HCT116 (cell line): ENCODE measurements at regions not wholly inside any gene's neighbourhood (a gene's known extent, or its start where the extent isn't known, plus 50 kb on each side); places are given as distances from the start of the nearest gene placed in this dataset.

Experiments
- ATAC-seq: fragments of 200-7000 bp; cut with Tn5 transposase; 2 replicates; pipeline ENCODE4 v1.9.1; 2020; ENCODE audit warnings: mild to moderate bottlenecking, moderate library complexity
- BruUV-seq: library from RNA; stranded (reverse); fragments of 400-500 nt; replicated peaks from 2 replicates; lab custom pipeline; 2021; lab: Mats Ljungman, UMichigan
- CTCF ChIA-PET: fragments of 300-600 bp; sonication (Branson Sonifier 250); formaldehyde crosslinking; loops from one replicate; lab custom pipeline; 2021; ENCODE audit warnings: antibody characterized with exemption; lab: Charles Lee
- POLR2A ChIA-PET: fragments of 300-600, 350-600 bp; sonication (Branson Sonifier 250); formaldehyde crosslinking; loops from one replicate; lab custom pipeline; 2021; ENCODE audit warnings: antibody characterized with exemption; lab: Charles Lee
- RAD21 ChIA-PET, 2 experiments: fragments of 300-600 bp; sonication (Branson Sonifier 250); formaldehyde crosslinking; loops; one replicate each; lab custom pipeline; 2023; ENCODE audit warnings: low total read pairs in 2 of 2; ENCODE audit not compliant: uncharacterized antibody in 2 of 2, unreplicated experiment in 2 of 2, low non-redundant PET in 1 of 2; lab: Charles Lee
- DNase-seq: peaks from one replicate; pipeline ENCODE4 v3.0.0-alpha.2; 2010; ENCODE audit warnings: low read depth, low spot score
- H2AFZ ChIP-seq: fragments of 200-600 bp; shearing (Covaris generic), sonication (generic); 2 replicates; pipeline ENCODE4 v1.6.1; 2017; ENCODE audit warnings: low read depth, mixed run types, mixed read lengths, antibody characterized with exemption, low read length; ENCODE audit not compliant: poor library complexity, severe bottlenecking
- H3K27ac ChIP-seq: 2 replicates; pipeline ENCODE4 v1.5.1; 2012; ENCODE audit warnings: low read depth, low read length
- H3K27me3 ChIP-seq: fragments of 200-600 bp; sonication (generic); 2 replicates; pipeline ENCODE4 v1.6.1; 2016; ENCODE audit warnings: mixed run types, low read length, mixed read lengths; ENCODE audit not compliant: insufficient read depth
- H3K36me3 ChIP-seq, 2 experiments: fragments of 200-500 bp in 1 of 2; fragments of 200-600 bp in 1 of 2; sonication (Bioruptor generic) in 1 of 2; sonication (generic) in 1 of 2; 2 replicates each; pipeline versions ENCODE4 v1.5.1 to v1.6.1; 2014 to 2016; ENCODE audit warnings: low read length in 2 of 2, inconsistent platforms in 1 of 2, mixed read lengths in 1 of 2, mixed run types in 1 of 2; ENCODE audit not compliant: insufficient read depth in 2 of 2, control insufficient read depth in 1 of 2
- H3K4me1 ChIP-seq, 2 experiments: fragments of 200-600 bp in 1 of 2; sonication (generic) in 1 of 2; 2 replicates each; pipeline versions ENCODE4 v1.5.1 to v1.6.1; 2012 to 2017; ENCODE audit warnings: low read length in 2 of 2, inconsistent platforms in 1 of 2, mild to moderate bottlenecking in 1 of 2, mixed read lengths in 1 of 2, mixed run types in 1 of 2, moderate library complexity in 1 of 2; ENCODE audit not compliant: insufficient read depth in 2 of 2, control insufficient read depth in 1 of 2
- H3K4me2 ChIP-seq: fragments of 200-600 bp; sonication (generic); 2 replicates; pipeline ENCODE4 v1.6.1; 2017; ENCODE audit warnings: mixed run types, low read length, mixed read lengths
- H3K4me3 ChIP-seq, 2 experiments: fragments of 200-600 bp in 1 of 2; sonication (generic) in 1 of 2; replicated peaks in 1 of 2; 2 replicates each; pipeline ENCODE4 v1.5.1; 2011 to 2016; ENCODE audit warnings: low read length in 2 of 2, control low read depth in 1 of 2, low read depth in 1 of 2, mild to moderate bottlenecking in 1 of 2, mixed read lengths in 1 of 2, mixed run types in 1 of 2
- H3K79me2 ChIP-seq: fragments of 200-600 bp; sonication (generic); 2 replicates; pipeline ENCODE4 v1.6.1; 2017; ENCODE audit warnings: mild to moderate bottlenecking, mixed run types, low read length, moderate library complexity, mixed read lengths; ENCODE audit not compliant: insufficient read depth
- H3K9ac ChIP-seq: fragments of 200-600 bp; sonication (generic); 2 replicates; pipeline ENCODE4 v1.6.1; 2016; ENCODE audit warnings: low read length, mixed read lengths
- H3K9me2 ChIP-seq: fragments of 200-600 bp; sonication (generic), shearing (Covaris generic); 2 replicates; pipeline ENCODE4 v1.6.1; 2017; ENCODE audit warnings: mixed run types, mild to moderate bottlenecking, moderate library complexity; ENCODE audit not compliant: insufficient read depth
- H3K9me3 ChIP-seq, 2 experiments: fragments of 200-500 bp in 1 of 2; fragments of 200-600 bp in 1 of 2; sonication (Bioruptor generic) in 1 of 2; sonication (generic) in 1 of 2; 2 replicates each; pipeline ENCODE4 v1.6.1; 2014 to 2017; ENCODE audit warnings: low read length in 2 of 2, mixed read lengths in 2 of 2, inconsistent platforms in 1 of 2, low read depth in 1 of 2, mild to moderate bottlenecking in 1 of 2, mixed run types in 1 of 2, moderate library complexity in 1 of 2; ENCODE audit not compliant: control insufficient read depth in 1 of 2, insufficient read depth in 1 of 2
- H4K20me1 ChIP-seq: fragments of 200-600 bp; sonication (generic), shearing (Covaris generic); 2 replicates; pipeline ENCODE4 v1.6.1; 2017; ENCODE audit warnings: mixed run types, mild to moderate bottlenecking, moderate library complexity; ENCODE audit not compliant: insufficient read depth
- CBX3 ChIP-seq: IDR thresholded peaks from 2 replicates; pipeline ENCODE4 v1.6.1; 2012; ENCODE audit warnings: low read depth
- EGR1 ChIP-seq: IDR thresholded peaks from 2 replicates; pipeline ENCODE4 v1.6.1; 2012; ENCODE audit warnings: low read depth
- ELF1 ChIP-seq: IDR thresholded peaks from 2 replicates; pipeline ENCODE4 v1.6.1; 2012; ENCODE audit warnings: low read depth, borderline replicate concordance
- EZH2 ChIP-seq: fragments of 200-600 bp; sonication (generic); IDR thresholded peaks from 2 replicates; pipeline ENCODE4 v1.6.1; 2017; ENCODE audit warnings: antibody characterized with exemption, mixed run types
- EZH2phosphoT487 ChIP-seq: fragments of 200-600 bp; IDR thresholded peaks from 2 replicates; pipeline ENCODE4 v1.6.1; 2018; ENCODE audit warnings: antibody characterized with exemption, borderline replicate concordance
- POLR2A ChIP-seq: IDR thresholded peaks from 2 replicates; pipeline ENCODE4 v1.7.0; 2011; ENCODE audit warnings: borderline replicate concordance; ENCODE audit not compliant: insufficient read depth, insufficient read length; ENCODE audit errors: extremely low read depth
- POLR2AphosphoS5 ChIP-seq: IDR thresholded peaks from 2 replicates; pipeline ENCODE4 v1.6.1; 2011; ENCODE audit warnings: mild to moderate bottlenecking, low read depth, low read length, moderate library complexity
- SIN3A ChIP-seq: IDR thresholded peaks from 2 replicates; pipeline ENCODE4 v1.6.1; 2012; ENCODE audit warnings: low read depth
- SP1 ChIP-seq: IDR thresholded peaks from 2 replicates; pipeline ENCODE4 v1.6.1; 2012; ENCODE audit warnings: low read depth
- SRF ChIP-seq: IDR thresholded peaks from 2 replicates; pipeline ENCODE4 v1.6.1; 2012; ENCODE audit warnings: low read depth
- YY1 ChIP-seq: IDR thresholded peaks from 2 replicates; pipeline ENCODE4 v1.6.1; 2011; ENCODE audit warnings: low read length, low read depth, moderate library complexity, mild to moderate bottlenecking; ENCODE audit not compliant: insufficient replicate concordance; ENCODE audit errors: extremely low read depth
- ZNF274 ChIP-seq: fragments of 200-500 bp; sonication (Bioruptor generic); IDR thresholded peaks from 2 replicates; pipeline ENCODE4 v1.6.1; 2014; ENCODE audit warnings: mild to moderate bottlenecking, low read depth, low read length, inconsistent platforms
- intact Hi-C: fragments of 100-400 bp; cut with micrococcal nuclease; formaldehyde crosslinking; loops from 2 replicates; pipeline ENCODE4 v1.10.0; 2022
- TF ChIP-seq, protein P1 (sequence below): IDR thresholded peaks from 2 replicates; pipeline ENCODE4 v1.6.1; 2012
- TF ChIP-seq, protein P2 (sequence below): IDR thresholded peaks from 2 replicates; pipeline ENCODE4 v1.6.1; 2011; ENCODE audit warnings: mild to moderate bottlenecking, low read length, moderate library complexity; ENCODE audit not compliant: insufficient replicate concordance; ENCODE audit errors: extremely low read depth
- TF ChIP-seq, protein P3 (sequence below): IDR thresholded peaks from 2 replicates; pipeline ENCODE4 v1.6.1; 2012; ENCODE audit warnings: low read depth
- TF ChIP-seq, protein P4 (sequence below): IDR thresholded peaks from 2 replicates; pipeline ENCODE4 v1.6.1; 2012
- TF ChIP-seq, protein P5 (sequence below), 3 experiments: fragments of 200-600 bp in 1 of 3; sonication (generic) in 1 of 3; IDR thresholded peaks in 2 of 3; conservative IDR thresholded peaks in 1 of 3; 2 replicates each; pipeline ENCODE4 v1.5.1; 2012 to 2017; ENCODE audit warnings: low read depth in 2 of 3, low read length in 2 of 3, antibody characterized with exemption in 1 of 3, borderline replicate concordance in 1 of 3, control low read depth in 1 of 3, mild to moderate bottlenecking in 1 of 3, mixed read lengths in 1 of 3, mixed run types in 1 of 3, moderate library complexity in 1 of 3; ENCODE audit not compliant: insufficient read depth in 1 of 3

DNA sequence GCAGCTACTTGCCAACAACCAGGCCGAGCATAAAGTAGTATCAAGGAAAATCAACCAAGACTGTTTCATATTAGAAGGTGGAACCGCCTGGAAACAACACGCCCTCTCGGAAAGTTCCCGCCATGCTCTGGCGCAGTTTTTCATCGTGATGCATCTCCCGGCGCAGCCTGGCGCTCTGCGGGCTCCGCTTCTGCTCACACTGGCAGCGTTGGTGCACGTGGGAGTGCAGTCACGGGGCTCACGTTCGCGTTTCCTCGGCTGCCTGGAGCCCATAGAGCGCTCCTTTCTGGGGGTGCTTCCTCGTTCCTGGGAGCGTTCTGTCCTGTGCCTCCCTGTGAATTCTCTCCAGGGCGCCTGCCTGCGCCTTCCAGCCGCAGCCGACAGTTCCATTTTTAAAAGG, 227.3 kb downstream of the TBXT start:
- BruUV-seq = no TSS peak
- H3K27me3 ChIP-seq = no peaks in the 10 kb centered on the region

More for the DNA sequence above, 227.3 kb downstream of the TBXT start:
- Histone ChIP-seq H3K4me3 (no peak overlapping the region), H3K9me2 (no peaks in the 10 kb centered on the region), H3K4me1 (no peaks in the 10 kb centered on the region), H3K36me3 (no peaks in the 10 kb centered on the region), H3K9ac (no peak overlapping the region), H2AFZ (no peak overlapping the region), H3K4me2 (no peak overlapping the region), H3K79me2 (no peaks in the 10 kb centered on the region), H4K20me1 (no peaks in the 10 kb centered on the region), H3K9me3 (no peaks in the 10 kb centered on the region), H3K27ac (no peak overlapping the region)
- intact Hi-C loops = no loop called here
- RAD21 ChIA-PET = no interaction called here
- CTCF ChIA-PET = no interaction called here
- no peak for DNase-seq
- POLR2A ChIA-PET = no interaction called here
- TF ChIP-seq EZH2phosphoT487 (no peak), CBX3 (no peak), SIN3A (no peak), EGR1 (no peak), ZNF274 (no peak), POLR2A (no peak), ELF1 (no peak), YY1 (no peak), EZH2 (no peak), POLR2AphosphoS5 (no peak), SP1 (no peak), SRF (no peak)
- TF ChIP-seq, protein P1, sequence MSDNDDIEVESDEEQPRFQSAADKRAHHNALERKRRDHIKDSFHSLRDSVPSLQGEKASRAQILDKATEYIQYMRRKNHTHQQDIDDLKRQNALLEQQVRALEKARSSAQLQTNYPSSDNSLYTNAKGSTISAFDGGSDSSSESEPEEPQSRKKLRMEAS = no peak
- TF ChIP-seq, protein P2, sequence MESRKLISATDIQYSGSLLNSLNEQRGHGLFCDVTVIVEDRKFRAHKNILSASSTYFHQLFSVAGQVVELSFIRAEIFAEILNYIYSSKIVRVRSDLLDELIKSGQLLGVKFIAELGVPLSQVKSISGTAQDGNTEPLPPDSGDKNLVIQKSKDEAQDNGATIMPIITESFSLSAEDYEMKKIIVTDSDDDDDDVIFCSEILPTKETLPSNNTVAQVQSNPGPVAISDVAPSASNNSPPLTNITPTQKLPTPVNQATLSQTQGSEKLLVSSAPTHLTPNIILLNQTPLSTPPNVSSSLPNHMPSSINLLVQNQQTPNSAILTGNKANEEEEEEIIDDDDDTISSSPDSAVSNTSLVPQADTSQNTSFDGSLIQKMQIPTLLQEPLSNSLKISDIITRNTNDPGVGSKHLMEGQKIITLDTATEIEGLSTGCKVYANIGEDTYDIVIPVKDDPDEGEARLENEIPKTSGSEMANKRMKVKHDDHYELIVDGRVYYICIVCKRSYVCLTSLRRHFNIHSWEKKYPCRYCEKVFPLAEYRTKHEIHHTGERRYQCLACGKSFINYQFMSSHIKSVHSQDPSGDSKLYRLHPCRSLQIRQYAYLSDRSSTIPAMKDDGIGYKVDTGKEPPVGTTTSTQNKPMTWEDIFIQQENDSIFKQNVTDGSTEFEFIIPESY = no peak
- TF ChIP-seq, protein P3, sequence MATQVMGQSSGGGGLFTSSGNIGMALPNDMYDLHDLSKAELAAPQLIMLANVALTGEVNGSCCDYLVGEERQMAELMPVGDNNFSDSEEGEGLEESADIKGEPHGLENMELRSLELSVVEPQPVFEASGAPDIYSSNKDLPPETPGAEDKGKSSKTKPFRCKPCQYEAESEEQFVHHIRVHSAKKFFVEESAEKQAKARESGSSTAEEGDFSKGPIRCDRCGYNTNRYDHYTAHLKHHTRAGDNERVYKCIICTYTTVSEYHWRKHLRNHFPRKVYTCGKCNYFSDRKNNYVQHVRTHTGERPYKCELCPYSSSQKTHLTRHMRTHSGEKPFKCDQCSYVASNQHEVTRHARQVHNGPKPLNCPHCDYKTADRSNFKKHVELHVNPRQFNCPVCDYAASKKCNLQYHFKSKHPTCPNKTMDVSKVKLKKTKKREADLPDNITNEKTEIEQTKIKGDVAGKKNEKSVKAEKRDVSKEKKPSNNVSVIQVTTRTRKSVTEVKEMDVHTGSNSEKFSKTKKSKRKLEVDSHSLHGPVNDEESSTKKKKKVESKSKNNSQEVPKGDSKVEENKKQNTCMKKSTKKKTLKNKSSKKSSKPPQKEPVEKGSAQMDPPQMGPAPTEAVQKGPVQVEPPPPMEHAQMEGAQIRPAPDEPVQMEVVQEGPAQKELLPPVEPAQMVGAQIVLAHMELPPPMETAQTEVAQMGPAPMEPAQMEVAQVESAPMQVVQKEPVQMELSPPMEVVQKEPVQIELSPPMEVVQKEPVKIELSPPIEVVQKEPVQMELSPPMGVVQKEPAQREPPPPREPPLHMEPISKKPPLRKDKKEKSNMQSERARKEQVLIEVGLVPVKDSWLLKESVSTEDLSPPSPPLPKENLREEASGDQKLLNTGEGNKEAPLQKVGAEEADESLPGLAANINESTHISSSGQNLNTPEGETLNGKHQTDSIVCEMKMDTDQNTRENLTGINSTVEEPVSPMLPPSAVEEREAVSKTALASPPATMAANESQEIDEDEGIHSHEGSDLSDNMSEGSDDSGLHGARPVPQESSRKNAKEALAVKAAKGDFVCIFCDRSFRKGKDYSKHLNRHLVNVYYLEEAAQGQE = no peak
- TF ChIP-seq, protein P4, sequence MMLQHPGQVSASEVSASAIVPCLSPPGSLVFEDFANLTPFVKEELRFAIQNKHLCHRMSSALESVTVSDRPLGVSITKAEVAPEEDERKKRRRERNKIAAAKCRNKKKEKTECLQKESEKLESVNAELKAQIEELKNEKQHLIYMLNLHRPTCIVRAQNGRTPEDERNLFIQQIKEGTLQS = no peak
- TF ChIP-seq, protein P5, sequence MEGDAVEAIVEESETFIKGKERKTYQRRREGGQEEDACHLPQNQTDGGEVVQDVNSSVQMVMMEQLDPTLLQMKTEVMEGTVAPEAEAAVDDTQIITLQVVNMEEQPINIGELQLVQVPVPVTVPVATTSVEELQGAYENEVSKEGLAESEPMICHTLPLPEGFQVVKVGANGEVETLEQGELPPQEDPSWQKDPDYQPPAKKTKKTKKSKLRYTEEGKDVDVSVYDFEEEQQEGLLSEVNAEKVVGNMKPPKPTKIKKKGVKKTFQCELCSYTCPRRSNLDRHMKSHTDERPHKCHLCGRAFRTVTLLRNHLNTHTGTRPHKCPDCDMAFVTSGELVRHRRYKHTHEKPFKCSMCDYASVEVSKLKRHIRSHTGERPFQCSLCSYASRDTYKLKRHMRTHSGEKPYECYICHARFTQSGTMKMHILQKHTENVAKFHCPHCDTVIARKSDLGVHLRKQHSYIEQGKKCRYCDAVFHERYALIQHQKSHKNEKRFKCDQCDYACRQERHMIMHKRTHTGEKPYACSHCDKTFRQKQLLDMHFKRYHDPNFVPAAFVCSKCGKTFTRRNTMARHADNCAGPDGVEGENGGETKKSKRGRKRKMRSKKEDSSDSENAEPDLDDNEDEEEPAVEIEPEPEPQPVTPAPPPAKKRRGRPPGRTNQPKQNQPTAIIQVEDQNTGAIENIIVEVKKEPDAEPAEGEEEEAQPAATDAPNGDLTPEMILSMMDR (IDR thresholded peaks at IDR 0.05 in 2 of 3, conservative IDR thresholded peaks at IDR 0.05 in 1 of 3; ENCODE audit: borderline replicate concordance in 1 of 3, insufficient read depth in 1 of 3, low read depth in 2 of 3, low read length in 2 of 3) = no peak
- no peak for ATAC-seq
